ENCODE measurements at regions not wholly inside any gene's neighbourhood (a gene's known extent, or its start where the extent isn't known, plus 50 kb on each side); places are given as distances from the start of the nearest gene placed in this dataset.
"Not testable (repeated sequence)": the region's sequence is repeated elsewhere in the genome, so short reads cannot be mapped to it uniquely, and the experiment has no call there.

DNA sequence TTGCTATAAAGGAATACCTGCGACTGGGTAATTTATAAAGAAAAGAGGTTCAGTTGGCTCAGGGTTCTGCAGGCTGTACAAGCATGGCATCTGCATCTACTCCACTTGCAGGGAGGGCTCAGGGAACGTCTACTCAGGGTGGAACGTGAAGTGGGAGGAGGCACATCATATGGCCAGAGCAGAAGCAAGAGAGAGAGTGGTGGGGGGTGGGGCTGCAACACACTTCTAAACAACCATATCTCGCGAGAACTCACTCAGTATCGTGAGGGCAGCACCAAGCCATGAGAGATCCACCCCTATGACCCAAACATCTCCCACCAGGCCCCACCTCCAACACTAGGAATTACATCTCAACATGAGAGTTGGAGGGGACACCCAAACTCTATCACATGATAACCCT is 109.8 kb upstream of the SCAF8 start (continued):
- no peak for TF ChIP-seq KDM1A (IDR thresholded peaks at IDR 0.05; ENCODE audit: low read depth)
- TF ChIP-seq TFCP2L1 (CRISPR knock-in tag; IDR thresholded peaks at IDR 0.05), result no peak
- no peak for TF ChIP-seq RCOR1 (IDR thresholded peaks at IDR 0.05; ENCODE audit: low read depth, low read length)

DNA sequence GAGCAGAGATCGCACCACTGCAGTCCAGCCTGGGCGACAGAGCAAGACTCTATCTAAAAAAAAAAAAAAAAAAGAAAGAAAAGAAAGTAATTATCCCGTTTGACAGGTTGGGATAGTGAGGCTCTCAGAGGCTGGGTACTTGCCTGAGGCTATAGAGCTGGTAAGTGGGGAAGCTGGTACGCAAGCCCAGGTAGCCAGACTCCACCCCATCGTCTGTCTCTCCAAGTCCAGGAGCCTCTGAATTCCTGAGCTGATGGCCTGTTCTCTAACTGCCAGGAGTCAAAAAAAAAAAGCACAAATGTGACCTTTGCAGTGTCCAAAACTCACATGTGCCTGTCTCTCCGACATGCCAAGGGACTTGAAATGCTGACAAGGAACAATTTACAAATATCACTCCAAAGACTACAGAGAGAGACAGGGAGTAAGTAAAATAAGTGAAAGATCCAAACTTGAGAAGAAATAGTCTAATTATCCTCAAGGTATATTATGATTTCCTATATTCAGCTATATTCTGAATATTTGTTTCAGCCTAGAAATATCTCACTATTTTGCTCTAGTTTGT is 109.1 kb upstream of the SCAF8 start:
- DNase-seq (ENCODE audit: low read depth in 1 of 2, low spot score in 1 of 2) (no peak), ATAC-seq (no peak), FAIRE-seq (no peak)
- H3K4me3 ChIP-seq, result no peak overlapping the region
- no peak overlapping the region for H3K27ac ChIP-seq
- no peaks in the 10 kb centered on the region for H3K9me3 ChIP-seq
- CTCF ChIA-PET, result no interaction called here
- TF ChIP-seq MAFK (IDR thresholded peaks at IDR 0.05; ENCODE audit: partially characterized antibody), result peak; percentile 22
- TF ChIP-seq RNF2 (IDR thresholded peaks at IDR 0.05; ENCODE audit: borderline replicate concordance, low read depth), result no peak
- 75% methylated on average over 6 of the region's 6 CpGs for WGBS (ENCODE audit: missing lambda C conversion rate)
- H3K4me2 ChIP-seq, result no peak overlapping the region
- POLR2A ChIA-PET, result no interaction called here
- no peaks in the 10 kb centered on the region for H3K4me1 ChIP-seq

DNA sequence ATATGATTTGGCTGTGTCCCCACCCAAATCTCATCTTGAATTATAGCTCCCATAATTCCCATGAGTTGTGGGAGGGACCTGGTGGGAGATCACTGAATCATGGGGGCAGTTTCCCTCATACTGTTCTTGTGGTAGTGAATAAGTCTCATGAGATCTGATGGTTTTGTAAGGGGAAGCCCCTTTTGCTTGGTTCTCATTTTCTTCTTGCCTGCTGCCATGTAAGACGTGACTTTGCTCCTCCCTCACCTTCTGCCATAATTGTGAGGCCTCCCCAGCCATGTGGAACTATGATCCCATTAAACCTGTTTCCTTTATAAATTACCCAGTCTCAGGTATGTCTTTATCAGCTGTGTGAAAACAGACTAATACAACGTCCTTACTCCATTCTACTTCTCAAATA is 108.5 kb upstream of the SCAF8 start:
- FAIRE-seq; H3K4me3 ChIP-seq; POLR2A ChIA-PET; H3K9me3 ChIP-seq; DNase-seq (ENCODE audit: low read depth in 1 of 2, low spot score in 1 of 2); H3K4me1 ChIP-seq; ATAC-seq; H3K4me2 ChIP-seq; H3K27ac ChIP-seq: not testable (repeated sequence)
- 53% methylated on average over 2 of the region's 2 CpGs for whole genome bisulfite sequencing (ENCODE audit: missing lambda C conversion rate)
- CTCF ChIA-PET, result interaction anchor here (1.1 kb wide), 1 partner anchor 9 kb away, joined by 3 read pairs; no protein-coding TSS in a partner anchor

DNA sequence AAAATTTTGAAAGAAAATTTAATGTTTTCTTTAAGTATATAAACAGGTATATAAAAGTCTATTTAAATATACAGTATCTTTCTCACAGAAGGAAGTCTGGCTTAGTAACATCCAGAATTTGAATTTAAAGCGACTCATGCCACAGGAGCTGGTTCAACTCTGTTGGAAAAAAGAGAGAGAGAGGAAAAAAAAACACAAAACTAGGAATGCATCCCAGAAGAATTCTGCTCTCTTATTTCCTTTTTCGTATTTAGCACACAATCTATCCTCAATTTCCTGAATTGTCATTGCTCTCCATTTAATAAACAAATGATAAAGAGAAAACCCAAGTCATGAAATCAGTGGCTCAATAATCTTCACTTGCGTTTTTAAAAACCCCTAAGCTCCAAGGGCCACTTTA is 107.5 kb upstream of the SCAF8 start:
- Histone ChIP-seq H3K4me3 (no peak overlapping the region), H3K27ac (no peak overlapping the region), H3K9me3 (no peaks in the 10 kb centered on the region), H3K4me1 (no peaks in the 10 kb centered on the region), H3K4me2 (no peak overlapping the region)
- TF ChIP-seq GATA3 (IDR thresholded peaks at IDR 0.05; ENCODE audit: borderline replicate concordance) (no peak), FOXS1 (CRISPR knock-in tag; IDR thresholded peaks at IDR 0.05) (no peak), HOXB5 (CRISPR knock-in tag; IDR thresholded peaks at IDR 0.05) (no peak), HDAC2 (IDR thresholded peaks at IDR 0.05) (no peak), KDM1A (IDR thresholded peaks at IDR 0.05; ENCODE audit: low read depth) (no peak), NPAS2 (CRISPR knock-in tag; IDR thresholded peaks at IDR 0.05; ENCODE audit: borderline replicate concordance) (no peak), CBX8 (IDR thresholded peaks at IDR 0.05) (no peak), CBX2 (IDR thresholded peaks at IDR 0.05; ENCODE audit: borderline replicate concordance, low read depth) (no peak), JUN (IDR thresholded peaks at IDR 0.05) (no peak), RAD21 (conservative IDR thresholded peaks at IDR 0.05 in 1 of 2, IDR thresholded peaks at IDR 0.05 in 1 of 2) (no peak), ZFP36 (IDR thresholded peaks at IDR 0.05; ENCODE audit: borderline replicate concordance, partially characterized antibody) (no peak), EP300 (IDR thresholded peaks at IDR 0.05) (no peak), EHF (CRISPR knock-in tag; IDR thresholded peaks at IDR 0.05) (no peak)
- TF ChIP-seq, protein P1, sequence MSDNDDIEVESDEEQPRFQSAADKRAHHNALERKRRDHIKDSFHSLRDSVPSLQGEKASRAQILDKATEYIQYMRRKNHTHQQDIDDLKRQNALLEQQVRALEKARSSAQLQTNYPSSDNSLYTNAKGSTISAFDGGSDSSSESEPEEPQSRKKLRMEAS (IDR thresholded peaks at IDR 0.05), result no peak
- TF ChIP-seq, protein P2, sequence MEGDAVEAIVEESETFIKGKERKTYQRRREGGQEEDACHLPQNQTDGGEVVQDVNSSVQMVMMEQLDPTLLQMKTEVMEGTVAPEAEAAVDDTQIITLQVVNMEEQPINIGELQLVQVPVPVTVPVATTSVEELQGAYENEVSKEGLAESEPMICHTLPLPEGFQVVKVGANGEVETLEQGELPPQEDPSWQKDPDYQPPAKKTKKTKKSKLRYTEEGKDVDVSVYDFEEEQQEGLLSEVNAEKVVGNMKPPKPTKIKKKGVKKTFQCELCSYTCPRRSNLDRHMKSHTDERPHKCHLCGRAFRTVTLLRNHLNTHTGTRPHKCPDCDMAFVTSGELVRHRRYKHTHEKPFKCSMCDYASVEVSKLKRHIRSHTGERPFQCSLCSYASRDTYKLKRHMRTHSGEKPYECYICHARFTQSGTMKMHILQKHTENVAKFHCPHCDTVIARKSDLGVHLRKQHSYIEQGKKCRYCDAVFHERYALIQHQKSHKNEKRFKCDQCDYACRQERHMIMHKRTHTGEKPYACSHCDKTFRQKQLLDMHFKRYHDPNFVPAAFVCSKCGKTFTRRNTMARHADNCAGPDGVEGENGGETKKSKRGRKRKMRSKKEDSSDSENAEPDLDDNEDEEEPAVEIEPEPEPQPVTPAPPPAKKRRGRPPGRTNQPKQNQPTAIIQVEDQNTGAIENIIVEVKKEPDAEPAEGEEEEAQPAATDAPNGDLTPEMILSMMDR (IDR thresholded peaks at IDR 0.05), result no peak
- TF ChIP-seq, protein P3, sequence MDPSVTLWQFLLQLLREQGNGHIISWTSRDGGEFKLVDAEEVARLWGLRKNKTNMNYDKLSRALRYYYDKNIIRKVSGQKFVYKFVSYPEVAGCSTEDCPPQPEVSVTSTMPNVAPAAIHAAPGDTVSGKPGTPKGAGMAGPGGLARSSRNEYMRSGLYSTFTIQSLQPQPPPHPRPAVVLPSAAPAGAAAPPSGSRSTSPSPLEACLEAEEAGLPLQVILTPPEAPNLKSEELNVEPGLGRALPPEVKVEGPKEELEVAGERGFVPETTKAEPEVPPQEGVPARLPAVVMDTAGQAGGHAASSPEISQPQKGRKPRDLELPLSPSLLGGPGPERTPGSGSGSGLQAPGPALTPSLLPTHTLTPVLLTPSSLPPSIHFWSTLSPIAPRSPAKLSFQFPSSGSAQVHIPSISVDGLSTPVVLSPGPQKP (IDR thresholded peaks at IDR 0.05; ENCODE audit: low read depth, low read length), result no peak
- TF ChIP-seq, protein P4, sequence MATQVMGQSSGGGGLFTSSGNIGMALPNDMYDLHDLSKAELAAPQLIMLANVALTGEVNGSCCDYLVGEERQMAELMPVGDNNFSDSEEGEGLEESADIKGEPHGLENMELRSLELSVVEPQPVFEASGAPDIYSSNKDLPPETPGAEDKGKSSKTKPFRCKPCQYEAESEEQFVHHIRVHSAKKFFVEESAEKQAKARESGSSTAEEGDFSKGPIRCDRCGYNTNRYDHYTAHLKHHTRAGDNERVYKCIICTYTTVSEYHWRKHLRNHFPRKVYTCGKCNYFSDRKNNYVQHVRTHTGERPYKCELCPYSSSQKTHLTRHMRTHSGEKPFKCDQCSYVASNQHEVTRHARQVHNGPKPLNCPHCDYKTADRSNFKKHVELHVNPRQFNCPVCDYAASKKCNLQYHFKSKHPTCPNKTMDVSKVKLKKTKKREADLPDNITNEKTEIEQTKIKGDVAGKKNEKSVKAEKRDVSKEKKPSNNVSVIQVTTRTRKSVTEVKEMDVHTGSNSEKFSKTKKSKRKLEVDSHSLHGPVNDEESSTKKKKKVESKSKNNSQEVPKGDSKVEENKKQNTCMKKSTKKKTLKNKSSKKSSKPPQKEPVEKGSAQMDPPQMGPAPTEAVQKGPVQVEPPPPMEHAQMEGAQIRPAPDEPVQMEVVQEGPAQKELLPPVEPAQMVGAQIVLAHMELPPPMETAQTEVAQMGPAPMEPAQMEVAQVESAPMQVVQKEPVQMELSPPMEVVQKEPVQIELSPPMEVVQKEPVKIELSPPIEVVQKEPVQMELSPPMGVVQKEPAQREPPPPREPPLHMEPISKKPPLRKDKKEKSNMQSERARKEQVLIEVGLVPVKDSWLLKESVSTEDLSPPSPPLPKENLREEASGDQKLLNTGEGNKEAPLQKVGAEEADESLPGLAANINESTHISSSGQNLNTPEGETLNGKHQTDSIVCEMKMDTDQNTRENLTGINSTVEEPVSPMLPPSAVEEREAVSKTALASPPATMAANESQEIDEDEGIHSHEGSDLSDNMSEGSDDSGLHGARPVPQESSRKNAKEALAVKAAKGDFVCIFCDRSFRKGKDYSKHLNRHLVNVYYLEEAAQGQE (IDR thresholded peaks at IDR 0.05), result no peak
- ChIA-PET POLR2A (no interaction called here), CTCF (no interaction called here)
- DNase-seq (ENCODE audit: low read depth in 1 of 2, low spot score in 1 of 2) (no peak), FAIRE-seq (no peak), ATAC-seq (no peak)
- 70% methylated on average over 3 of the region's 3 CpGs for WGBS (ENCODE audit: missing lambda C conversion rate)

All from A549 (cell line).